Endothelial cell of umbilical vein (primary cell): ENCODE measurements at regions not wholly inside any gene's neighbourhood (a gene's known extent, or its start where the extent isn't known, plus 50 kb on each side); places are given as distances from the start of the nearest gene placed in this dataset.

Experiments
- BruUV-seq: library from RNA; stranded (reverse); fragments of 400-500 nt; replicated peaks from 2 replicates; lab custom pipeline; 2021; lab: Mats Ljungman, UMichigan
- CTCF ChIA-PET: fragments of 300-600, 350-600 bp; sonication (Branson Sonifier 250); formaldehyde crosslinking; loops from one replicate; lab custom pipeline; 2021; ENCODE audit warnings: antibody characterized with exemption, inconsistent platforms; lab: Charles Lee
- POLR2A ChIA-PET: fragments of 300-600, 350-600 bp; sonication (Branson Sonifier 250); formaldehyde crosslinking; loops from one replicate; lab custom pipeline; 2021; ENCODE audit warnings: antibody characterized with exemption, inconsistent platforms; lab: Charles Lee
- DNase-seq: peaks from one replicate; pipeline ENCODE4 v3.0.0-alpha.2; 2011; ENCODE audit warnings: low read depth, low spot score
- FAIRE-seq: peaks from 2 replicates; lab custom pipeline; 2011; peaks lifted over from hg19 to GRCh38; lab: Jason Lieb, UNC
- H2AFZ ChIP-seq: 2 replicates; pipeline ENCODE4 v1.6.0; 2012; ENCODE audit warnings: low read depth, low read length, control low read depth, inconsistent platforms
- H3K27ac ChIP-seq: 2 replicates; pipeline ENCODE4 v1.5.1; 2011; ENCODE audit warnings: low read depth, mild to moderate bottlenecking, control low read depth, low read length, moderate library complexity; ENCODE audit not compliant: insufficient read depth
- H3K27me3 ChIP-seq, 2 experiments: 2 replicates each; pipeline versions ENCODE4 v1.6.0 to v1.6.1; 2011; ENCODE audit warnings: low read length in 2 of 2, mixed read lengths in 1 of 2; ENCODE audit not compliant: control insufficient read depth in 2 of 2, insufficient read depth in 2 of 2
- H3K36me3 ChIP-seq, 2 experiments: 2 replicates in 1 of 2; 3 replicates in 1 of 2; pipeline ENCODE4 v1.5.1; 2011; ENCODE audit warnings: low read length in 2 of 2, mild to moderate bottlenecking in 1 of 2, moderate library complexity in 1 of 2; ENCODE audit not compliant: control insufficient read depth in 2 of 2, insufficient read depth in 2 of 2; ENCODE audit errors: extremely low read depth in 1 of 2
- H3K4me1 ChIP-seq: 3 replicates; pipeline ENCODE4 v1.5.1; 2011; ENCODE audit warnings: mild to moderate bottlenecking, low read length; ENCODE audit not compliant: control insufficient read depth, insufficient read depth; ENCODE audit errors: extremely low read depth
- H3K4me2 ChIP-seq: 2 replicates; pipeline ENCODE4 v1.6.1; 2011; ENCODE audit warnings: low read length, control low read depth, mixed read lengths; ENCODE audit not compliant: insufficient read depth
- H3K4me3 ChIP-seq, 3 experiments: fragments of 200-600 bp in 1 of 3; sonication (generic), shearing (Covaris generic) in 1 of 3; replicated peaks in 1 of 3; 2 replicates each; pipeline ENCODE4 v1.5.1; 2011 to 2016; ENCODE audit warnings: control low read depth in 3 of 3, low read length in 3 of 3, mild to moderate bottlenecking in 2 of 3, inconsistent platforms in 1 of 3, low read depth in 1 of 3, moderate library complexity in 1 of 3; ENCODE audit not compliant: insufficient read depth in 1 of 3
- H3K79me2 ChIP-seq: 2 replicates; pipeline ENCODE4 v1.6.0; 2012; ENCODE audit warnings: low read length, inconsistent platforms; ENCODE audit not compliant: control insufficient read depth, insufficient read depth
- H3K9ac ChIP-seq: replicated peaks from 2 replicates; pipeline ENCODE3; 2011; ENCODE audit warnings: low read length, control low read depth; ENCODE audit not compliant: insufficient read depth; ENCODE audit errors: extremely low read depth
- H3K9me1 ChIP-seq: replicated peaks from 3 replicates; pipeline ENCODE4 v1.6.0; 2011; ENCODE audit warnings: mild to moderate bottlenecking, low read length; ENCODE audit not compliant: control insufficient read depth, insufficient read depth; ENCODE audit errors: extremely low read depth
- H3K9me3 ChIP-seq: replicated peaks from 2 replicates; pipeline ENCODE4 v1.5.1; 2012; ENCODE audit warnings: low read length, inconsistent platforms; ENCODE audit not compliant: control insufficient read depth, insufficient read depth
- H4K20me1 ChIP-seq: replicated peaks from 2 replicates; pipeline ENCODE3; 2011; ENCODE audit warnings: mild to moderate bottlenecking, low read length; ENCODE audit not compliant: control insufficient read depth, insufficient read depth; ENCODE audit errors: extremely low read depth
- CTCF ChIP-seq, 2 donors: IDR thresholded peaks; 1 replicate in 1 of 2; 2 replicates in 1 of 2; pipeline ENCODE4 v1.5.1; 2011; ENCODE audit warnings: low read length in 2 of 2, mild to moderate bottlenecking in 2 of 2, moderate library complexity in 2 of 2, control low read depth in 1 of 2, inconsistent platforms in 1 of 2, low read depth in 1 of 2; ENCODE audit not compliant: insufficient read depth in 1 of 2; ENCODE audit errors: extremely low read depth in 1 of 2
- EZH2 ChIP-seq: IDR thresholded peaks from 2 replicates; pipeline ENCODE4 v1.6.1; 2012; ENCODE audit warnings: borderline replicate concordance, low read depth, mild to moderate bottlenecking, moderate library complexity, low read length, inconsistent platforms; ENCODE audit not compliant: severe bottlenecking
- FOS ChIP-seq: IDR thresholded peaks from 2 replicates; pipeline ENCODE4 v1.6.1; 2011; ENCODE audit warnings: mild to moderate bottlenecking, low read length, moderate library complexity, borderline replicate concordance; ENCODE audit not compliant: insufficient read depth
- GATA2 ChIP-seq: IDR thresholded peaks from 2 replicates; pipeline ENCODE4 v1.7.0; 2011; ENCODE audit warnings: low read depth, mild to moderate bottlenecking, moderate library complexity, mixed read lengths, low read length; ENCODE audit not compliant: insufficient read length, insufficient read depth
- JUN ChIP-seq: IDR thresholded peaks from 2 replicates; pipeline ENCODE4 v1.6.1; 2011; ENCODE audit warnings: borderline replicate concordance, low read depth; ENCODE audit not compliant: insufficient read length, insufficient read depth
- MYC ChIP-seq: IDR thresholded peaks from one replicate; pipeline ENCODE4 v1.6.1; 2011; ENCODE audit warnings: mild to moderate bottlenecking, low read depth, low read length
- POLR2A ChIP-seq: IDR thresholded peaks from 2 replicates; pipeline ENCODE4 v1.6.1; 2012; ENCODE audit warnings: low read depth, mild to moderate bottlenecking, control low read depth, low read length
- POLR2AphosphoS5 ChIP-seq: IDR thresholded peaks from 2 replicates; pipeline ENCODE4 v1.6.1; 2012; ENCODE audit warnings: low read depth, mild to moderate bottlenecking, control low read depth, low read length, moderate library complexity; ENCODE audit not compliant: insufficient read depth
- dilution Hi-C: fragments of 300-500 bp; cut with MboI; formaldehyde crosslinking; loops from one replicate; pipeline ENCODE4 v1.15.0; 2019; ENCODE audit warnings: low sequenced_read_pairs; ENCODE audit not compliant: extremely low pct_ligation_motif_present
- intact Hi-C: fragments of 100-400 bp; cut with micrococcal nuclease; formaldehyde crosslinking; loops from one replicate; pipeline ENCODE4 v1.10.0; 2022
- TF ChIP-seq, protein P1 (sequence below): IDR thresholded peaks from 2 replicates; pipeline ENCODE4 v1.6.1; 2011; ENCODE audit not compliant: insufficient read depth, insufficient read length

DNA sequence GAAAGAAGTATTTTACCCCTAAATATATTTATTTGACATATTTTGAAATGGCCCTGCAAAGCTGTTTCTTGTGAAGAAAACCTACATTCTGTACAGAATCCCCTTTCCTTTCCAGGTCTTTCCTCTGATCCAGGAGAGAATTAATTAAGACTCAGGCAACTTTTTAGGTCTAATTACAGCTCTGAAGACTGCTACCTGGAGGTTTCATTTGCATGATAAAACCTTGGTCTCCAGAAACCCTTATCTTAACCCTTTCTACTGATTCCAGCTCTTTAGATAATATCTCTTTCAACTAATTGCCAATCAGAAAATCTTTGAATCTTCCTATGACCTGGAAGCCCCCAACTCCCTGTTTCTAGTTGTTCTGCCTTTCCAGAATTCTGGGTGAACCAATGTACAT, 224.0 kb downstream of the FAM47A start:
- Histone ChIP-seq H3K9ac (no peak overlapping the region), H3K79me2 (no peaks in the 10 kb centered on the region), H3K4me3 (no peak overlapping the region), H3K9me1 (no peaks in the 10 kb centered on the region), H2AFZ (no peak overlapping the region), H3K27ac (no peak overlapping the region), H3K36me3 (no peaks in the 10 kb centered on the region), H3K4me2 (no peak overlapping the region), H3K4me1 (no peaks in the 10 kb centered on the region), H4K20me1 (no peaks in the 10 kb centered on the region), H3K9me3 (no peaks in the 10 kb centered on the region), H3K27me3 (no peaks in the 10 kb centered on the region)
- no peak for FAIRE-seq
- POLR2A ChIA-PET, result no interaction called here
- no TSS peak for BruUV-seq
- dilution Hi-C loops, result no loop called here
- CTCF ChIA-PET, result no interaction called here
- TF ChIP-seq CTCF (IDR thresholded peaks at IDR 0.05; ENCODE audit: extremely low read depth in 1 of 2, insufficient read depth in 1 of 2, low read depth in 1 of 2, low read length in 2 of 2) (no peak), EZH2 (no peak), JUN (no peak), POLR2AphosphoS5 (no peak), MYC (no peak), GATA2 (no peak), FOS (no peak), POLR2A (no peak)
- TF ChIP-seq, protein P1, sequence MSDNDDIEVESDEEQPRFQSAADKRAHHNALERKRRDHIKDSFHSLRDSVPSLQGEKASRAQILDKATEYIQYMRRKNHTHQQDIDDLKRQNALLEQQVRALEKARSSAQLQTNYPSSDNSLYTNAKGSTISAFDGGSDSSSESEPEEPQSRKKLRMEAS, result no peak
- no peak for DNase-seq
- intact Hi-C loops, result no loop called here
